ENCODE measurements at regions not wholly inside any gene's neighbourhood (a gene's known extent, or its start where the extent isn't known, plus 50 kb on each side); places are given as distances from the start of the nearest gene placed in this dataset.

DNA sequence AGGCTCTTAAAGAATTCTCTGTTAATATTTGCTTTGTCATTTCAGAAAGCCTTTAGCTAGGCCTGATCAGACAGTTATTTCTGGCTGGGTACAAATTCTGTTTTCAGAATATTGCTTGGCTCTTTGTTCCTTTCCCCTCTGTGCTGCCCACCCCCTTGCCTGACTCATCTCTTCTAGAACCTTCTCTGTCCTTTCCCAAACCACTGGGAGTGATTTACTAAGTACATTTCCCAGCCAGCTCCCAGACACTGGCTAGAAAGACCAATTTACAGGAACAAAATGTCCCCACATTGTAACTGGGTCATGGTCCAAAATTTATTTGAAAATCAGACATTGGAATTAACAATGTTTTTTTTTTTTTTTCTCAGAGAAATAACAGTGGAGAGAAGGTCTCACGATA lies 133.1 kb upstream of the MAP1B start (continued):
- TF ChIP-seq, protein P1, sequence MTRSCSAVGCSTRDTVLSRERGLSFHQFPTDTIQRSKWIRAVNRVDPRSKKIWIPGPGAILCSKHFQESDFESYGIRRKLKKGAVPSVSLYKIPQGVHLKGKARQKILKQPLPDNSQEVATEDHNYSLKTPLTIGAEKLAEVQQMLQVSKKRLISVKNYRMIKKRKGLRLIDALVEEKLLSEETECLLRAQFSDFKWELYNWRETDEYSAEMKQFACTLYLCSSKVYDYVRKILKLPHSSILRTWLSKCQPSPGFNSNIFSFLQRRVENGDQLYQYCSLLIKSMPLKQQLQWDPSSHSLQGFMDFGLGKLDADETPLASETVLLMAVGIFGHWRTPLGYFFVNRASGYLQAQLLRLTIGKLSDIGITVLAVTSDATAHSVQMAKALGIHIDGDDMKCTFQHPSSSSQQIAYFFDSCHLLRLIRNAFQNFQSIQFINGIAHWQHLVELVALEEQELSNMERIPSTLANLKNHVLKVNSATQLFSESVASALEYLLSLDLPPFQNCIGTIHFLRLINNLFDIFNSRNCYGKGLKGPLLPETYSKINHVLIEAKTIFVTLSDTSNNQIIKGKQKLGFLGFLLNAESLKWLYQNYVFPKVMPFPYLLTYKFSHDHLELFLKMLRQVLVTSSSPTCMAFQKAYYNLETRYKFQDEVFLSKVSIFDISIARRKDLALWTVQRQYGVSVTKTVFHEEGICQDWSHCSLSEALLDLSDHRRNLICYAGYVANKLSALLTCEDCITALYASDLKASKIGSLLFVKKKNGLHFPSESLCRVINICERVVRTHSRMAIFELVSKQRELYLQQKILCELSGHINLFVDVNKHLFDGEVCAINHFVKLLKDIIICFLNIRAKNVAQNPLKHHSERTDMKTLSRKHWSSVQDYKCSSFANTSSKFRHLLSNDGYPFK (CRISPR knock-in tag; IDR thresholded peaks at IDR 0.05; ENCODE audit: borderline replicate concordance): no peak
- TF ChIP-seq BORCS8-MEF2B (CRISPR knock-in tag; IDR thresholded peaks at IDR 0.05) (no peak), SETDB1 (CRISPR knock-in tag; IDR thresholded peaks at IDR 0.05; ENCODE audit: borderline replicate concordance) (no peak)

DNA sequence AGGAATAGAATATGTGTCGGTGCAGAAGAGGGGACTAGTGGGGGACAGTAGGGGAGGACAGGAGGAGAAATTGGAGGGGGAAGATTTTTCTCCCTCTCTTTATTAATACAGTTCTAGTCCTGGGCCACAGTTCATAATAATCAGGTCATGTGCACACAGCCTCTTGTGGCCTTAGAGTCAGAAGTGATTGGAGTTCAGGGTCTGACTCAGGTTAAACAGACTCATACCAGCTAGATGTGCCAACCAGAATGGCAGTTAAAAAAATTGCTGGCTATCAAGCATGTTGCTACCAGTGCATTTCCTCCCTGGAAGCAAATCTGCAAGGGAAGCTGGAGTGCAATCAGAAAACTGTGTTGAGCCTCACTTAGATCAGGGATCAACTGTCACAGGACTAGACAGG lies 132.7 kb upstream of the MAP1B start:
- Histone ChIP-seq H3K9me3 (ENCODE audit: low read length) (no peaks in the 10 kb centered on the region), H3K9ac (ENCODE audit: insufficient read depth, low read depth, low read length) (no peak overlapping the region), H3K4me2 (ENCODE audit: low read depth, low read length) (no peak overlapping the region), H3K4me3 (replicated peaks in 1 of 3; ENCODE audit: insufficient read depth in 1 of 3, low read depth in 2 of 3, low read length in 3 of 3) (no peak overlapping the region), H2AFZ (ENCODE audit: low read length) (no peak overlapping the region), H4K20me1 (ENCODE audit: insufficient read depth, low read length) (no peaks in the 10 kb centered on the region), H3K27ac (ENCODE audit: extremely low read length, insufficient read depth, low read length) (no peak overlapping the region), H3K4me1 (ENCODE audit: insufficient read depth, low read length) (peaks cover 29% of the 10 kb centered on the region), H3K27me3 (ENCODE audit: control insufficient read depth in 1 of 2, insufficient read depth in 2 of 2, low read length in 2 of 2) (no peaks in the 10 kb centered on the region), H3K36me3 (replicated peaks in 1 of 2; ENCODE audit: control insufficient read depth in 1 of 2, insufficient read depth in 2 of 2, low read length in 2 of 2) (no peaks in the 10 kb centered on the region), H3K79me2 (ENCODE audit: insufficient read depth, low read length) (no peaks in the 10 kb centered on the region)
- FAIRE-seq (no peak), DNase-seq (ENCODE audit: low spot score) (no peak), ATAC-seq (no peak)
- BruUV-seq (replicated peaks): no TSS peak
- TF ChIP-seq ZC3H13 (CRISPR knock-in tag; IDR thresholded peaks at IDR 0.05) (no peak), HNF4A (CRISPR knock-in tag; IDR thresholded peaks at IDR 0.05) (no peak), ZNF672 (CRISPR knock-in tag; IDR thresholded peaks at IDR 0.05) (no peak), TBP (CRISPR knock-in tag; IDR thresholded peaks at IDR 0.05) (no peak), EZH2 (conservative IDR thresholded peaks at IDR 0.05; ENCODE audit: low read depth, low read length) (no peak), SMC3 (IDR thresholded peaks at IDR 0.05; ENCODE audit: low read length) (no peak), STAG1 (CRISPR knock-in tag; IDR thresholded peaks at IDR 0.05) (no peak), ZNF367 (CRISPR knock-in tag; IDR thresholded peaks at IDR 0.05; ENCODE audit: borderline replicate concordance) (no peak), ZNF296 (CRISPR knock-in tag; conservative IDR thresholded peaks at IDR 0.05) (no peak), MED8 (CRISPR knock-in tag; IDR thresholded peaks at IDR 0.05; ENCODE audit: insufficient replicate concordance) (no peak), ZBTB21 (CRISPR knock-in tag; IDR thresholded peaks at IDR 0.05) (no peak), PHF8 (CRISPR knock-in tag; IDR thresholded peaks at IDR 0.05) (no peak), ZNF850 (CRISPR knock-in tag; conservative IDR thresholded peaks at IDR 0.05) (no peak)
- TF ChIP-seq, protein P2, sequence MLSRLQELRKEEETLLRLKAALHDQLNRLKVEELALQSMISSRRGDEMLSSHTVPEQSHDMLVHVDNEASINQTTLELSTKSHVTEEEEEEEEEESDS (CRISPR knock-in tag; IDR thresholded peaks at IDR 0.05; ENCODE audit: borderline replicate concordance): no peak
- TF ChIP-seq, protein P3, sequence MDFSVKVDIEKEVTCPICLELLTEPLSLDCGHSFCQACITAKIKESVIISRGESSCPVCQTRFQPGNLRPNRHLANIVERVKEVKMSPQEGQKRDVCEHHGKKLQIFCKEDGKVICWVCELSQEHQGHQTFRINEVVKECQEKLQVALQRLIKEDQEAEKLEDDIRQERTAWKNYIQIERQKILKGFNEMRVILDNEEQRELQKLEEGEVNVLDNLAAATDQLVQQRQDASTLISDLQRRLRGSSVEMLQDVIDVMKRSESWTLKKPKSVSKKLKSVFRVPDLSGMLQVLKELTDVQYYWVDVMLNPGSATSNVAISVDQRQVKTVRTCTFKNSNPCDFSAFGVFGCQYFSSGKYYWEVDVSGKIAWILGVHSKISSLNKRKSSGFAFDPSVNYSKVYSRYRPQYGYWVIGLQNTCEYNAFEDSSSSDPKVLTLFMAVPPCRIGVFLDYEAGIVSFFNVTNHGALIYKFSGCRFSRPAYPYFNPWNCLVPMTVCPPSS (IDR thresholded peaks at IDR 0.05): no peak
- TF ChIP-seq, protein P4, sequence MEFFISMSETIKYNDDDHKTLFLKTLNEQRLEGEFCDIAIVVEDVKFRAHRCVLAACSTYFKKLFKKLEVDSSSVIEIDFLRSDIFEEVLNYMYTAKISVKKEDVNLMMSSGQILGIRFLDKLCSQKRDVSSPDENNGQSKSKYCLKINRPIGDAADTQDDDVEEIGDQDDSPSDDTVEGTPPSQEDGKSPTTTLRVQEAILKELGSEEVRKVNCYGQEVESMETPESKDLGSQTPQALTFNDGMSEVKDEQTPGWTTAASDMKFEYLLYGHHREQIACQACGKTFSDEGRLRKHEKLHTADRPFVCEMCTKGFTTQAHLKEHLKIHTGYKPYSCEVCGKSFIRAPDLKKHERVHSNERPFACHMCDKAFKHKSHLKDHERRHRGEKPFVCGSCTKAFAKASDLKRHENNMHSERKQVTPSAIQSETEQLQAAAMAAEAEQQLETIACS (CRISPR knock-in tag; IDR thresholded peaks at IDR 0.05): no peak
- CTCF ChIA-PET (ENCODE audit: low intra/inter-chr PET ratio, low total read pairs): no interaction called here
- intact Hi-C loops (cut with micrococcal nuclease; ENCODE audit: unreplicated experiment): no loop called here
- WGBS (ENCODE audit: low lambda C conversion rate): 89% methylated on average over 1 of the region's 1 CpG
- in situ Hi-C loops (cut with HindIII; ENCODE audit: extremely low pct_ligation_motif_present, low pct_unique_long_range_greater_than_20kb): no loop called here
- POLR2A ChIA-PET: no interaction called here
